ENCODE measurements at regions not wholly inside any gene's neighbourhood (a gene's known extent, or its start where the extent isn't known, plus 50 kb on each side); places are given as distances from the start of the nearest gene placed in this dataset.
A peak's percentile ranks its signal among the peaks of the same experiment; 100 is the strongest.

- H3K9me3 Mint-ChIP-seq = no peaks in the 10 kb centered on the region
- Histone ChIP-seq H3F3A (ENCODE audit: low read depth) (no peaks in the 10 kb centered on the region), H3K36me3 (no peaks in the 10 kb centered on the region), H3K27ac (no peak overlapping the region), H3K9me3 (ENCODE audit: low read depth) (no peaks in the 10 kb centered on the region), H2AFZ (replicated peaks) (no peak overlapping the region), H3K27me3 (no peaks in the 10 kb centered on the region), H3K4me2 (no peak overlapping the region), H3K79me2 (ENCODE audit: low read depth) (no peaks in the 10 kb centered on the region), H3K4me1 (peaks cover 16% of the 10 kb centered on the region), H3K9ac (no peak overlapping the region), H3K4me3 (no peak overlapping the region), H4K20me1 (ENCODE audit: low read depth) (no peaks in the 10 kb centered on the region)
- peaks cover 7% of the 10 kb centered on the region for H3K27me3 Mint-ChIP-seq (ENCODE audit: insufficient read depth, low read depth)
- H3K4me1 Mint-ChIP-seq = peaks cover 20% of the 10 kb centered on the region
- TF ChIP-seq CTCF (IDR thresholded peaks at IDR 0.05) (peak; percentile 59), EZH2 (IDR thresholded peaks at IDR 0.05) (no peak)
- peak; percentile 67 for DNase-seq (ENCODE audit: low spot score)
- no peak overlapping the region for H3K4me3 Mint-ChIP-seq
- H3K27ac Mint-ChIP-seq = no peak overlapping the region
- H3K36me3 Mint-ChIP-seq = no peaks in the 10 kb centered on the region
Observed at GRCh38 chr9:96071076-96071814, 195.8 kb downstream of the ERCC6L2 start.

GRCh38 chr9:96069629-96070220 lies 194.2 kb downstream of the ERCC6L2 start:
- H3K79me2 ChIP-seq (ENCODE audit: low read depth) = no peaks in the 10 kb centered on the region
- Mint-ChIP-seq H3K4me1 (peaks cover 23% of the 10 kb centered on the region), H3K27me3 (ENCODE audit: insufficient read depth, low read depth) (peaks cover 9% of the 10 kb centered on the region), H3K27ac (no peak overlapping the region), H3K36me3 (no peaks in the 10 kb centered on the region), H3K9me3 (no peaks in the 10 kb centered on the region), H3K4me3 (no peak overlapping the region)
- no peak overlapping the region for H3K4me2 ChIP-seq
- H4K20me1 ChIP-seq (ENCODE audit: low read depth) = no peaks in the 10 kb centered on the region
- DNase-seq (ENCODE audit: low spot score) = no peak
- TF ChIP-seq EZH2phosphoT487 (IDR thresholded peaks at IDR 0.05) = no peak
- TF ChIP-seq EZH2 (IDR thresholded peaks at IDR 0.05) = no peak
- TF ChIP-seq CTCF (IDR thresholded peaks at IDR 0.05) = no peak
- H3K27ac ChIP-seq = no peak overlapping the region
- H3K4me1 ChIP-seq = peaks cover 16% of the 10 kb centered on the region
- H3F3A ChIP-seq (ENCODE audit: low read depth) = no peaks in the 10 kb centered on the region
- H2AFZ ChIP-seq (replicated peaks) = no peak overlapping the region
- no peak overlapping the region for H3K9ac ChIP-seq
- no peak overlapping the region for H3K4me3 ChIP-seq
- H3K9me3 ChIP-seq (ENCODE audit: low read depth) = no peaks in the 10 kb centered on the region
- H3K27me3 ChIP-seq = no peaks in the 10 kb centered on the region
- no peaks in the 10 kb centered on the region for H3K36me3 ChIP-seq

DNA sequence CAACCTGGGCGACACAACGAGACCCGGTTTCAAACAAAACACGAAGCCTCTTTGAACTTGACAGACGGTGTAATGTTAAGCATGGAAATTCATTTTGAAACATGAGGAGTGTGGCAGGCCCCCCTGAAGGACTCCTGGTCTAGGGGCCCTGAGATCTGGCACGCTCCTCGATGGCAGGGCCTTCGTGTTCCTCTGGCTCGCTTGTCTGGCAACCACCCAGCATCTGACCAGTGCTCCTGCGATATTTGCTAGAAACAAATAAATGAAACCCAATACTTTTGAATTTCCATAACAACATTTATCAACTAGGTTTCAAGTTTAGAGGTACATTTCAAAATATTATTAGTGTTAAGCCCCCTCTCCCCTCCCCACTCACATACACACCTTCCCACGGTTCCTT lies 193.0 kb downstream of the ERCC6L2 start:
- no peaks in the 10 kb centered on the region for H3K36me3 ChIP-seq
- no peak overlapping the region for H3K27ac ChIP-seq
- H3K9me3 ChIP-seq (ENCODE audit: low read depth) = no peaks in the 10 kb centered on the region
- H3K4me3 Mint-ChIP-seq = no peak overlapping the region
- no peak for TF ChIP-seq EZH2phosphoT487 (IDR thresholded peaks at IDR 0.05)
- no peak for TF ChIP-seq EZH2 (IDR thresholded peaks at IDR 0.05)
- no peak for TF ChIP-seq CTCF (IDR thresholded peaks at IDR 0.05)
- H3F3A ChIP-seq (ENCODE audit: low read depth) = no peaks in the 10 kb centered on the region
- H3K4me3 ChIP-seq = no peak overlapping the region
- H3K9ac ChIP-seq = no peak overlapping the region
- DNase-seq (ENCODE audit: low spot score) = no peak
- H3K27me3 Mint-ChIP-seq (ENCODE audit: insufficient read depth, low read depth) = peaks cover 11% of the 10 kb centered on the region
- no peak overlapping the region for H3K27ac Mint-ChIP-seq
- H2AFZ ChIP-seq (replicated peaks) = no peak overlapping the region
- peaks cover 17% of the 10 kb centered on the region for H3K4me1 Mint-ChIP-seq
- no peaks in the 10 kb centered on the region for H3K79me2 ChIP-seq (ENCODE audit: low read depth)
- H3K9me3 Mint-ChIP-seq = no peaks in the 10 kb centered on the region
- H3K4me1 ChIP-seq = peaks cover 10% of the 10 kb centered on the region
- no peaks in the 10 kb centered on the region for H3K27me3 ChIP-seq
- no peaks in the 10 kb centered on the region for H3K36me3 Mint-ChIP-seq
- no peak overlapping the region for H3K4me2 ChIP-seq
- H4K20me1 ChIP-seq (ENCODE audit: low read depth) = no peaks in the 10 kb centered on the region
